ENCODE measurements at regions not wholly inside any gene's neighbourhood (a gene's known extent, or its start where the extent isn't known, plus 50 kb on each side); places are given as distances from the start of the nearest gene placed in this dataset.
"Not testable (repeated sequence)": the region's sequence is repeated elsewhere in the genome, so short reads cannot be mapped to it uniquely, and the experiment has no call there.

DNA sequence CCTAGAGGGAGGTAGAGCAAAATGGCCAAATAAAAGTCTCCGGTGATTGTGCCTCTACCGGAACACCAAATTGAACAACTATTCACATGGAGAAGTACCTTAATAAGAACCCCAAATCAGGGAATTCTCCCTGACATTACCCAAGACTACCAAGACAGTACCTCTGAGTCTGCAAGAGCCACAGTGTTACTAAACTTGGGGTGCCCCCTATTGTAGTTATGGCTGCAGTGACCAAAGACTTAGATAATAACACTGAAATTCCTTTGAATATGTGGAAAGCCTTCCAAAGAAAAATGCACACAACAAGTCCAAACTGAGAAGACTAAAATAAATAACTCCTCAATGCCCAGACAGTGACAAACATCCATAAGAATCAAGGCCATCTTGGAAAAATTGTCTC, 682.9 kb upstream of the LRRTM1 start:
- TF ChIP-seq, protein P1, sequence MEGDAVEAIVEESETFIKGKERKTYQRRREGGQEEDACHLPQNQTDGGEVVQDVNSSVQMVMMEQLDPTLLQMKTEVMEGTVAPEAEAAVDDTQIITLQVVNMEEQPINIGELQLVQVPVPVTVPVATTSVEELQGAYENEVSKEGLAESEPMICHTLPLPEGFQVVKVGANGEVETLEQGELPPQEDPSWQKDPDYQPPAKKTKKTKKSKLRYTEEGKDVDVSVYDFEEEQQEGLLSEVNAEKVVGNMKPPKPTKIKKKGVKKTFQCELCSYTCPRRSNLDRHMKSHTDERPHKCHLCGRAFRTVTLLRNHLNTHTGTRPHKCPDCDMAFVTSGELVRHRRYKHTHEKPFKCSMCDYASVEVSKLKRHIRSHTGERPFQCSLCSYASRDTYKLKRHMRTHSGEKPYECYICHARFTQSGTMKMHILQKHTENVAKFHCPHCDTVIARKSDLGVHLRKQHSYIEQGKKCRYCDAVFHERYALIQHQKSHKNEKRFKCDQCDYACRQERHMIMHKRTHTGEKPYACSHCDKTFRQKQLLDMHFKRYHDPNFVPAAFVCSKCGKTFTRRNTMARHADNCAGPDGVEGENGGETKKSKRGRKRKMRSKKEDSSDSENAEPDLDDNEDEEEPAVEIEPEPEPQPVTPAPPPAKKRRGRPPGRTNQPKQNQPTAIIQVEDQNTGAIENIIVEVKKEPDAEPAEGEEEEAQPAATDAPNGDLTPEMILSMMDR (IDR thresholded peaks at IDR 0.05; ENCODE audit: extremely low read depth, missing control alignments) = no peak

DNA sequence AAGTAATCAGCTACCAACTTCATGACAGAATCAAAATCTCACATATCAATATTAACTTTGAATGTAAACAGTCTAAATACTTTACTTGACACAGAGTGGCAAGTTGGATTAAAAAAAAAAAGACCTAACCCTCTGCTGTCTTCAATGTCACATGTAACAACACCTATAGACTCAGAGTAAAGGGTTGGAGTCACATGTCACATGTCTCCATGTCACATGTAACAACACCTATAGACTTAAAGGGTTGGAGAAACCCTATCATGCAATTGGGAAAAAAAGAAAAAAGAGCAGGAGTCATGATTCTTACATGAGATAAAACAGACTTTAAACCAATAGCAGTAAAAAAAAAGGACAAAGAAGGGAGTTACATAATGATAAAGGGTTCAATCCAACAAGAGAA, 665.3 kb upstream of the LRRTM1 start:
- TF ChIP-seq, protein P1 (IDR thresholded peaks at IDR 0.05; ENCODE audit: extremely low read depth, missing control alignments) = no peak
- no peak for DNase-seq (ENCODE audit: low spot score)

More for the DNA sequence above, 682.9 kb upstream of the LRRTM1 start:
- no peak for DNase-seq (ENCODE audit: low spot score)

DNA sequence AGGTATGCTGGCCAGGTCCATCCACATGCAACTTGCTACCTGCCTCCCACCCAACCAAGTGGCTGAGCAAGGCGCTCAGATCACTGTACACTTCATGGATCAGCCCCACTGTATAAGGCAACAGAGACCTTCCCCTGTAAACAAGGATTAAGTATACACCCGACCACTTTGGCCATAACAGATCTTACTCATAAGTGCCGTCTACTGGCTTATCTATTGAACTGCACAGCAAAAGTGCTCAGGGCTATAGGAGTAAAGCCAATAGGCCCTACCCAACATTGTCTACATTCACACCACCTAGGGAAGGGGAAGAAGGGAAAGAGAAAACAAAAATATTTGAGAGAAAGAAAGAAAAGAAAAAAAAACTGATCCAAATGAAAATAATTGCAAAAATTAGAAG, 663.9 kb upstream of the LRRTM1 start:
- DNase-seq (ENCODE audit: low spot score) = no peak
- TF ChIP-seq, protein P1 (IDR thresholded peaks at IDR 0.05; ENCODE audit: extremely low read depth, missing control alignments) = no peak

DNA sequence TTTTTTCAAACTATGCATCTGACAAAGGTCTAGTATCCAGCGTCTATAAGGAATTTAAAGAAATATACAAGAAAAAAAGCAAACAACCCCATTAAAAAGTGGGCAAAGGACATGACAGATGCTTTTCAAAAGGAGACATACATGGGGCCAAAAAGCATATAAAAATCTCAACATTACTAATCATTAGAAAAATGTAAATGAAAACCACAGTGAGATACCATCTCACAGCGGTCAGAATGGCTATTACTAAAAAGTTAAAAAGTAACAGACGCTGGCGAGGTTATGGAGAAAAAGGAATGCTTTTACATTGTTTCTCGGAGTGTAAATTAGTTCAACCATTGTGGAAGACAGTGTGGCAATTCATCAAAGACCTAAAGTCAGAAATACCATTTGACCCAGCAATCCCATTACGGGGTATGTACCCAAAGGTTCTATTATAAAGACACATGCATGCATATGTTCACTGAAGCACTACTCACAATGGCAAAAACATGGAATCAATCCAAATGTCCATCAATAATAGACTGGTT, 643.1 kb upstream of the LRRTM1 start:
- TF ChIP-seq, protein P1 (IDR thresholded peaks at IDR 0.05; ENCODE audit: extremely low read depth, missing control alignments) = no peak
- no peak for DNase-seq (ENCODE audit: low spot score)

DNA sequence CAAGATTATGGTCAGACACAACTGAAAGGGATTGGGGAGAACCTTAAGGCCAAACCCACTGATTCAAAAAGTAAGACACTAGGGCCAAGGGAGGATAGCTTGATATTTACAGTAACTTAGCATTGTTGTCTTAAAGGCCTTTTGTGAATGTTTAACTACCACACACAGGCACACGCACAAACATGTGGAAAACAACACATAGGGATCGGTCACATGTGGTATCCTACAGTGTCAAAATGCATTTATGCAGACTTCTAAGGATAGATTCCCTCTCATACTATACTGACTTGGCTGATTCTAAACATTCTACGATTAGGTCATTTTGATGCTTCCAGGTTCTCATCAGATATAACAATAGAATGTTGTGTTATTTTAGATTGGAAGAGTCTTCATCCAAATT, 638.9 kb upstream of the LRRTM1 start:
- DNase-seq (ENCODE audit: low spot score) = no peak
- TF ChIP-seq, protein P1 (IDR thresholded peaks at IDR 0.05; ENCODE audit: extremely low read depth, missing control alignments) = no peak

DNA sequence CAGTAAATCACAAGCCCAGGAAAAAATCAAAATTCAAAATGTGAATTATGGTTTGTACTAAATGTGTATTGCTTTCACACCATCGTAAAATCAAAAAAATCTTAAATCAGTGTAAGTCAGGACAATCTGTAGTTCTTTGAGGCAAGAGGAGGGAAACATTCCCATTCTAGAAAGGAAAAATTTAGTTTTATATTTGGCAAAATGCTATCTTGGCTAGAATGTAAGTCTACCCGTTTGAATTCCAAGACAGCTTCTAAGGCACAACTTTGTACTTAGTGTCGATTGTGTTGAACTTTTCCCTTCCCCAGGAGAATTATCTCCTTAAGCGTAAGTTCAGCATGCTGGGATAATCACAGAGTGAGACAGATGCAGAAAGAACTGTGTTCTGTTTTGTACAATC, 638.2 kb upstream of the LRRTM1 start:
- TF ChIP-seq, protein P1 (IDR thresholded peaks at IDR 0.05; ENCODE audit: extremely low read depth, missing control alignments) = no peak
- no peak for DNase-seq (ENCODE audit: low spot score)

DNA sequence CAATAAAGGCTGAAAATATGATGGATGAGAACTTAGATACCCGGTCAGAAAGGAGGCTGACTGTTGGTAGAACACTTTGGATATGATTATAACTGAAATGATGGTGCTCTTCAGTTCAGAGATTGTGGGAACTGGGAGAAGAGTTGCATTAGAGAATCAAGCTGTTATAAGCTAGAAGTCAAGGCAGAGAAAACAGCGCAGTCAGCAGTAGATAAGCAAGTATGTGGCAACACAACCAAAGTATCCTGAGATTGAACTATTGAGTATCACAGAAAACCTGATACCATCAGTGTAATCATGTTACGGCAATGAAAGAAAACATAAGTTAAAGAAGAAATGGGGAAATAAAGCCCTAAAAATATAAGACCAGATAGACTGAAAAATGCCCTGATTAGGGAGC, 633.9 kb upstream of the LRRTM1 start:
- no peak for DNase-seq (ENCODE audit: low spot score)

DNA sequence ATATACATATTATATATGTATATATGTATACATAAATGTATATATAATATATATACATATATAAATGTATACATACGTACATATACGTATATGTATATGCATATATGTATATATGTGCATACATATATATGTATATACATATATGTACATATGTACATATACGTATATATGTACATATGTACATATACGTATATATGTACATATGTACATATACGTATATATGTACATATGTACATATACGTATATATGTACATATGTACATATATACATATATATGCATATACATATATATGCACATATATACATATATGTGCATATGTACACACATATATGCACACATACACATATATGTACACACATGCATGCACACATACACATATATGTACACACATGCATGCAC, 627.3 kb upstream of the LRRTM1 start:
- not testable (repeated sequence) for DNase-seq (ENCODE audit: low spot score)

More for the DNA sequence above, 633.9 kb upstream of the LRRTM1 start:
- TF ChIP-seq, protein P1 (IDR thresholded peaks at IDR 0.05; ENCODE audit: extremely low read depth, missing control alignments) = no peak

All from GM20000 (cell line).